CD4-positive, alpha-beta T cell treated with Interleukin-12 subunit alpha and Interleukin-12 subunit beta, for 1 hour (primary cell): ENCODE measurements at regions not wholly inside any gene's neighbourhood (a gene's known extent, or its start where the extent isn't known, plus 50 kb on each side); places are given as distances from the start of the nearest gene placed in this dataset.
"Not testable (repeated sequence)": the region's sequence is repeated elsewhere in the genome, so short reads cannot be mapped to it uniquely, and the experiment has no call there.

Experiments used
- DNase-seq: peaks from one replicate; pipeline ENCODE4 v3.0.0-alpha.2; 2020

GRCh38 chr10:113474752-113475151, 78.1 kb upstream of the HABP2 start:
- no peak for DNase-seq

GRCh38 chr10:113475381-113475807, 77.5 kb upstream of the HABP2 start:
- no peak for DNase-seq

- DNase-seq = no peak
These were observed 76.7 kb upstream of the HABP2 start for GRCh38 chr10:113476191-113476590.

GRCh38 chr10:113476673-113477072, 76.2 kb upstream of the HABP2 start:
- DNase-seq = no peak

GRCh38 chr10:113477451-113477850, 75.4 kb upstream of the HABP2 start:
- DNase-seq = no peak

- DNase-seq = no peak
These were observed 73.3 kb upstream of the HABP2 start for GRCh38 chr10:113479346-113480080.

GRCh38 chr10:113480081-113480360, 72.8 kb upstream of the HABP2 start:
- DNase-seq = no peak

- no peak for DNase-seq
These were observed 71.9 kb upstream of the HABP2 start for GRCh38 chr10:113480851-113481502.

GRCh38 chr10:113484487-113484886, 68.4 kb upstream of the HABP2 start:
- no peak for DNase-seq

GRCh38 chr10:113485736-113486135, 67.1 kb upstream of the HABP2 start:
- no peak for DNase-seq

GRCh38 chr10:113486531-113486930, 66.3 kb upstream of the HABP2 start:
- DNase-seq = no peak

- no peak for DNase-seq
These were observed 65.7 kb upstream of the HABP2 start for GRCh38 chr10:113487154-113487553.

GRCh38 chr10:113488186-113488585, 64.7 kb upstream of the HABP2 start:
- no peak for DNase-seq

- not testable (repeated sequence) for DNase-seq
These were observed 63.3 kb upstream of the HABP2 start for GRCh38 chr10:113489522-113489921.

GRCh38 chr10:113491967-113492565, 60.8 kb upstream of the HABP2 start:
- DNase-seq = no peak

GRCh38 chr10:113493195-113493594, 59.7 kb upstream of the HABP2 start:
- no peak for DNase-seq

GRCh38 chr10:113493882-113494301, 59.0 kb upstream of the HABP2 start:
- no peak for DNase-seq

GRCh38 chr10:113494761-113495160, 58.1 kb upstream of the HABP2 start:
- DNase-seq = no peak

GRCh38 chr10:113495553-113495952, 57.3 kb upstream of the HABP2 start:
- DNase-seq = no peak

- no peak for DNase-seq
These were observed 56.4 kb upstream of the HABP2 start for GRCh38 chr10:113496111-113497109.

- DNase-seq = no peak
These were observed 55.7 kb upstream of the HABP2 start for GRCh38 chr10:113497198-113497597.

GRCh38 chr10:113498997-113499396, 53.9 kb upstream of the HABP2 start:
- no peak for DNase-seq

- DNase-seq = no peak
These were observed 53.0 kb upstream of the HABP2 start for GRCh38 chr10:113499806-113500205.
